Cardiac fibroblast (primary cell): ENCODE measurements at regions not wholly inside any gene's neighbourhood (a gene's known extent, or its start where the extent isn't known, plus 50 kb on each side); places are given as distances from the start of the nearest gene placed in this dataset.

Experiments used
- DNase-seq, 2 donors: peaks; one replicate each; pipeline versions ENCODE4 v3.0.0 to v3.0.0-alpha.2; 2010; ENCODE audit warnings: low read depth in 2 of 2
- H3K4me3 ChIP-seq, 2 donors: replicated peaks in 1 of 2; 1 replicate in 1 of 2; 2 replicates in 1 of 2; pipeline ENCODE4 v1.5.1; 2011; ENCODE audit warnings: low read depth in 2 of 2, low read length in 2 of 2, mild to moderate bottlenecking in 2 of 2, moderate library complexity in 1 of 2
- CTCF ChIP-seq: IDR thresholded peaks from one replicate; pipeline ENCODE4 v1.5.1; 2011; ENCODE audit warnings: low read depth, mild to moderate bottlenecking, low read length, inconsistent platforms

- TF ChIP-seq CTCF, result no peak
- DNase-seq, result no peak
- H3K4me3 ChIP-seq, result no peak overlapping the region
Observed at GRCh38 chr1:4565801-4566449, 88.5 kb upstream of the AJAP1 start.

- no peak for DNase-seq
- no peak for TF ChIP-seq CTCF
- no peak overlapping the region for H3K4me3 ChIP-seq
Observed at GRCh38 chr1:4571263-4571662, 83.1 kb upstream of the AJAP1 start.

- H3K4me3 ChIP-seq, result no peak overlapping the region
- no peak for TF ChIP-seq CTCF
- no peak for DNase-seq
Observed at GRCh38 chr1:4573526-4573925, 80.9 kb upstream of the AJAP1 start.

- no peak overlapping the region for H3K4me3 ChIP-seq
- TF ChIP-seq CTCF, result no peak
- no peak for DNase-seq
Observed at GRCh38 chr1:4581807-4582206, 72.6 kb upstream of the AJAP1 start.

- no peak for TF ChIP-seq CTCF
- no peak for DNase-seq
- H3K4me3 ChIP-seq, result no peak overlapping the region
Observed at GRCh38 chr1:4584449-4584848, 70.0 kb upstream of the AJAP1 start.

GRCh38 chr1:4585216-4585615, 69.2 kb upstream of the AJAP1 start:
- no peak for DNase-seq
- TF ChIP-seq CTCF, result peak; percentile 38
- no peak overlapping the region for H3K4me3 ChIP-seq

- no peak for DNase-seq
- H3K4me3 ChIP-seq, result no peak overlapping the region
- no peak for TF ChIP-seq CTCF
Observed at GRCh38 chr1:4585705-4586104, 68.7 kb upstream of the AJAP1 start.
